ENCODE measurements at regions not wholly inside any gene's neighbourhood (a gene's known extent, or its start where the extent isn't known, plus 50 kb on each side); places are given as distances from the start of the nearest gene placed in this dataset.
A peak's percentile ranks its signal among the peaks of the same experiment; 100 is the strongest.

GRCh38 chr11:70505331-70505731, 107.0 kb downstream of the CTTN start:
- no peak overlapping the region for H3K27ac ChIP-seq
- no peak overlapping the region for H3K4me3 ChIP-seq
- no peaks in the 10 kb centered on the region for H3K27me3 ChIP-seq (replicated peaks)
- no peaks in the 10 kb centered on the region for H3K36me3 ChIP-seq
- H3K4me1 ChIP-seq (replicated peaks): peaks cover 5% of the 10 kb centered on the region; the same call in 1 of the 2 replicates
- DNase-seq (ENCODE audit: low read depth in 1 of 2, low spot score in 2 of 2): no peak
- H3K9me3 ChIP-seq (replicated peaks): peaks cover 17% of the 10 kb centered on the region; the same call in 1 of the 2 replicates

- DNase-seq (ENCODE audit: low read depth in 1 of 2, low spot score in 2 of 2): no peak
- no peaks in the 10 kb centered on the region for H3K27me3 ChIP-seq (replicated peaks)
- H3K4me3 ChIP-seq: no peak overlapping the region
- H3K4me1 ChIP-seq (replicated peaks): peaks cover 5% of the 10 kb centered on the region; the same call in 1 of the 2 replicates
- peaks cover 20% of the 10 kb centered on the region for H3K9me3 ChIP-seq (replicated peaks)
- no peaks in the 10 kb centered on the region for H3K36me3 ChIP-seq
- H3K27ac ChIP-seq: no peak overlapping the region
Observed at GRCh38 chr11:70505761-70506657, 107.7 kb downstream of the CTTN start.

GRCh38 chr11:70506658-70506970, 108.3 kb downstream of the CTTN start:
- Histone ChIP-seq H3K4me1 (replicated peaks) (peaks cover 5% of the 10 kb centered on the region; the same call in 1 of the 2 replicates), H3K4me3 (no peak overlapping the region), H3K27ac (no peak overlapping the region), H3K9me3 (replicated peaks) (peaks cover 26% of the 10 kb centered on the region), H3K27me3 (replicated peaks) (no peaks in the 10 kb centered on the region), H3K36me3 (no peaks in the 10 kb centered on the region)
- DNase-seq (ENCODE audit: low read depth in 1 of 2, low spot score in 2 of 2): no peak

- no peaks in the 10 kb centered on the region for H3K36me3 ChIP-seq
- no peaks in the 10 kb centered on the region for H3K27me3 ChIP-seq (replicated peaks)
- H3K4me1 ChIP-seq (replicated peaks): peaks cover 5% of the 10 kb centered on the region; the same call in 1 of the 2 replicates
- H3K9me3 ChIP-seq (replicated peaks): peaks cover 29% of the 10 kb centered on the region
- no peak for DNase-seq (ENCODE audit: low read depth in 1 of 2, low spot score in 2 of 2)
- H3K27ac ChIP-seq: no peak overlapping the region
- no peak overlapping the region for H3K4me3 ChIP-seq
Observed at GRCh38 chr11:70506986-70507385, 108.7 kb downstream of the CTTN start.

GRCh38 chr11:70507466-70508230, 109.3 kb downstream of the CTTN start:
- no peak for DNase-seq (ENCODE audit: low read depth in 1 of 2, low spot score in 2 of 2)

GRCh38 chr11:70508231-70508480, 109.8 kb downstream of the CTTN start:
- Histone ChIP-seq H3K36me3 (no peaks in the 10 kb centered on the region), H3K27ac (no peak overlapping the region), H3K4me1 (replicated peaks) (peaks cover 5% of the 10 kb centered on the region; the same call in 1 of the 2 replicates), H3K4me3 (no peak overlapping the region), H3K27me3 (replicated peaks) (no peaks in the 10 kb centered on the region), H3K9me3 (replicated peaks) (peaks cover 39% of the 10 kb centered on the region)
- DNase-seq (ENCODE audit: low read depth in 1 of 2, low spot score in 2 of 2): no peak

More at GRCh38 chr11:70507466-70508230, 109.3 kb downstream of the CTTN start:
- Histone ChIP-seq H3K27ac (no peak overlapping the region), H3K9me3 (replicated peaks) (peaks cover 34% of the 10 kb centered on the region), H3K27me3 (replicated peaks) (no peaks in the 10 kb centered on the region), H3K36me3 (no peaks in the 10 kb centered on the region), H3K4me3 (no peak overlapping the region), H3K4me1 (replicated peaks) (peaks cover 5% of the 10 kb centered on the region; the same call in 1 of the 2 replicates)

- peaks cover under 1% of the 10 kb centered on the region; the same call in 1 of the 2 replicates for H3K4me1 ChIP-seq (replicated peaks)
- DNase-seq (ENCODE audit: low read depth in 1 of 2, low spot score in 2 of 2): no peak
- H3K36me3 ChIP-seq: no peaks in the 10 kb centered on the region
- H3K27me3 ChIP-seq (replicated peaks): no peaks in the 10 kb centered on the region
- H3K4me3 ChIP-seq: no peak overlapping the region
- no peak overlapping the region for H3K27ac ChIP-seq
- H3K9me3 ChIP-seq (replicated peaks): peaks cover 42% of the 10 kb centered on the region
Observed at GRCh38 chr11:70509476-70509875, 111.1 kb downstream of the CTTN start.

- Histone ChIP-seq H3K27ac (no peak overlapping the region), H3K9me3 (replicated peaks) (peaks cover 42% of the 10 kb centered on the region), H3K4me1 (replicated peaks) (no peaks in the 10 kb centered on the region), H3K27me3 (replicated peaks) (no peaks in the 10 kb centered on the region), H3K36me3 (no peaks in the 10 kb centered on the region), H3K4me3 (no peak overlapping the region)
- DNase-seq (ENCODE audit: low read depth in 1 of 2, low spot score in 2 of 2): no peak
Observed at GRCh38 chr11:70510106-70510505, 111.8 kb downstream of the CTTN start.

- DNase-seq (ENCODE audit: low read depth in 1 of 2, low spot score in 2 of 2): no peak
- Histone ChIP-seq H3K4me3 (no peak overlapping the region), H3K27ac (no peak overlapping the region), H3K4me1 (replicated peaks) (no peaks in the 10 kb centered on the region), H3K27me3 (replicated peaks) (no peaks in the 10 kb centered on the region), H3K36me3 (no peaks in the 10 kb centered on the region), H3K9me3 (replicated peaks) (peaks cover 42% of the 10 kb centered on the region)
Observed at GRCh38 chr11:70510571-70510970, 112.2 kb downstream of the CTTN start.

- no peak overlapping the region for H3K27ac ChIP-seq
Observed at GRCh38 chr11:70511345-70511744, 113.0 kb downstream of the CTTN start.

GRCh38 chr11:70512716-70513115, 114.4 kb downstream of the CTTN start:
- no peaks in the 10 kb centered on the region for H3K36me3 ChIP-seq
- H3K4me3 ChIP-seq: no peak overlapping the region
- H3K27ac ChIP-seq: no peak overlapping the region
- peaks cover 49% of the 10 kb centered on the region for H3K9me3 ChIP-seq (replicated peaks)
- DNase-seq (ENCODE audit: low read depth in 1 of 2, low spot score in 2 of 2): no peak
- H3K4me1 ChIP-seq (replicated peaks): peaks cover 4% of the 10 kb centered on the region
- no peaks in the 10 kb centered on the region for H3K27me3 ChIP-seq (replicated peaks)

More at GRCh38 chr11:70511345-70511744, 113.0 kb downstream of the CTTN start:
- Histone ChIP-seq H3K4me3 (no peak overlapping the region), H3K36me3 (no peaks in the 10 kb centered on the region), H3K4me1 (replicated peaks) (no peaks in the 10 kb centered on the region), H3K9me3 (replicated peaks) (peaks cover 42% of the 10 kb centered on the region), H3K27me3 (replicated peaks) (no peaks in the 10 kb centered on the region)
- no peak for DNase-seq (ENCODE audit: low read depth in 1 of 2, low spot score in 2 of 2)

- Histone ChIP-seq H3K9me3 (replicated peaks) (peaks cover 20% of the 10 kb centered on the region), H3K4me3 (no peak overlapping the region), H3K36me3 (no peaks in the 10 kb centered on the region), H3K27ac (no peak overlapping the region), H3K4me1 (replicated peaks) (peaks cover 18% of the 10 kb centered on the region), H3K27me3 (replicated peaks) (no peaks in the 10 kb centered on the region)
- DNase-seq (ENCODE audit: low read depth in 1 of 2, low spot score in 2 of 2): no peak
Observed at GRCh38 chr11:70517203-70517602, 118.9 kb downstream of the CTTN start.

GRCh38 chr11:70517988-70518907, 119.9 kb downstream of the CTTN start:
- Histone ChIP-seq H3K9me3 (replicated peaks) (peaks cover 10% of the 10 kb centered on the region), H3K4me3 (no peak overlapping the region), H3K27ac (peak overlapping the region; percentile 39), H3K4me1 (replicated peaks) (peaks cover 18% of the 10 kb centered on the region), H3K36me3 (no peaks in the 10 kb centered on the region), H3K27me3 (replicated peaks) (no peaks in the 10 kb centered on the region)
- DNase-seq (ENCODE audit: low read depth in 1 of 2, low spot score in 2 of 2): peak; percentile 77 to 86

All from SJSA1 (cell line).